DND-41 (cell line): ENCODE measurements at regions not wholly inside any gene's neighbourhood (a gene's known extent, or its start where the extent isn't known, plus 50 kb on each side); places are given as distances from the start of the nearest gene placed in this dataset.

ENCODE experiments used
- ATAC-seq: fragments of 200-7000 bp; cut with Tn5 transposase; 3 replicates; pipeline ENCODE4 v1.9.1; 2021; ENCODE audit warnings: low read depth; ENCODE audit not compliant: insufficient read depth
- DNase-seq: peaks from one replicate; pipeline ENCODE4 v3.0.0-alpha.2; 2020
- H2AFZ ChIP-seq: 2 replicates; pipeline ENCODE4 v1.6.0; 2012; ENCODE audit warnings: low read depth, low read length
- H3K27ac ChIP-seq: 2 replicates; pipeline ENCODE4 v1.5.1; 2012; ENCODE audit warnings: low read length, inconsistent platforms
- H3K27me3 ChIP-seq: fragments of 200-600 bp; sonication (generic); 2 replicates; pipeline ENCODE4 v1.6.0; 2012; ENCODE audit warnings: low read length, mild to moderate bottlenecking, inconsistent platforms; ENCODE audit not compliant: insufficient read depth, poor library complexity
- H3K36me3 ChIP-seq: 2 replicates; pipeline ENCODE4 v1.5.1; 2012; ENCODE audit warnings: low read length, inconsistent platforms; ENCODE audit not compliant: insufficient read depth
- H3K4me1 ChIP-seq: 2 replicates; pipeline ENCODE4 v1.5.1; 2012; ENCODE audit warnings: mild to moderate bottlenecking, low read length; ENCODE audit not compliant: insufficient read depth
- H3K4me2 ChIP-seq: 2 replicates; pipeline ENCODE4 v1.6.0; 2012; ENCODE audit warnings: mild to moderate bottlenecking, moderate library complexity, low read length, inconsistent platforms; ENCODE audit not compliant: insufficient read depth
- H3K4me3 ChIP-seq, 2 experiments: fragments of 200-600 bp in 1 of 2; shearing (Covaris generic) in 1 of 2; 2 replicates each; pipeline ENCODE4 v1.5.1; 2012 to 2016; ENCODE audit warnings: inconsistent platforms in 2 of 2, low read length in 2 of 2, mild to moderate bottlenecking in 2 of 2, low read depth in 1 of 2, moderate library complexity in 1 of 2
- H3K79me2 ChIP-seq: 2 replicates; pipeline ENCODE4 v1.6.0; 2012; ENCODE audit warnings: low read length, inconsistent platforms; ENCODE audit not compliant: insufficient read depth
- H3K9ac ChIP-seq: 2 replicates; pipeline ENCODE4 v1.6.0; 2012; ENCODE audit warnings: low read depth, mild to moderate bottlenecking, inconsistent platforms, low read length, moderate library complexity
- H3K9me3 ChIP-seq: 2 replicates; pipeline ENCODE4 v1.5.1; 2012; ENCODE audit warnings: low read length, moderate library complexity, mild to moderate bottlenecking, inconsistent platforms; ENCODE audit not compliant: insufficient read depth, severe bottlenecking
- H4K20me1 ChIP-seq: 2 replicates; pipeline ENCODE4 v1.6.0; 2012; ENCODE audit warnings: low read length; ENCODE audit not compliant: insufficient read depth
- CTCF ChIP-seq: IDR thresholded peaks from 2 replicates; pipeline ENCODE4 v1.5.1; 2012; ENCODE audit warnings: borderline replicate concordance, low read length, moderate library complexity, mild to moderate bottlenecking; ENCODE audit not compliant: poor library complexity, severe bottlenecking; ENCODE audit errors: extremely low read depth
- EZH2 ChIP-seq: IDR thresholded peaks from 3 replicates; pipeline ENCODE4 v1.6.1; 2012; ENCODE audit warnings: borderline replicate concordance, low read depth, mild to moderate bottlenecking, moderate library complexity, low read length, inconsistent platforms; ENCODE audit not compliant: severe bottlenecking

GRCh38 chr15:85860394-85861161, 65.9 kb upstream of the KLHL25 start:
- Histone ChIP-seq H3K4me1 (no peaks in the 10 kb centered on the region), H3K79me2 (no peaks in the 10 kb centered on the region), H3K9ac (no peak overlapping the region), H3K9me3 (no peaks in the 10 kb centered on the region), H3K27me3 (peaks cover 2% of the 10 kb centered on the region), H4K20me1 (no peaks in the 10 kb centered on the region), H3K4me3 (no peak overlapping the region), H2AFZ (no peak overlapping the region), H3K27ac (no peak overlapping the region), H3K4me2 (no peak overlapping the region), H3K36me3 (no peaks in the 10 kb centered on the region)
- TF ChIP-seq CTCF (no peak), EZH2 (no peak)
- ATAC-seq (no peak), DNase-seq (no peak)

- no peaks in the 10 kb centered on the region for H3K27me3 ChIP-seq
- H3K9me3 ChIP-seq: no peaks in the 10 kb centered on the region
- H3K4me3 ChIP-seq: no peak overlapping the region
- ATAC-seq (0 out of 3 replicates have a peak, but pooled peaks have one; percentile 60), DNase-seq (peak; percentile 31)
- H3K79me2 ChIP-seq: no peaks in the 10 kb centered on the region
- no peaks in the 10 kb centered on the region for H3K4me1 ChIP-seq
- H3K4me2 ChIP-seq: no peak overlapping the region
- H2AFZ ChIP-seq: no peak overlapping the region
- H3K9ac ChIP-seq: no peak overlapping the region
- H3K36me3 ChIP-seq: no peaks in the 10 kb centered on the region
- H3K27ac ChIP-seq: no peak overlapping the region
- TF ChIP-seq CTCF (peak; percentile 80), EZH2 (no peak)
- H4K20me1 ChIP-seq: no peaks in the 10 kb centered on the region
These were observed 70.5 kb upstream of the KLHL25 start for GRCh38 chr15:85865070-85865684.

GRCh38 chr15:85867250-85867649, 72.5 kb upstream of the KLHL25 start:
- no peak for ATAC-seq
- no peak for DNase-seq
- H3K4me3 ChIP-seq: no peak overlapping the region
- no peak overlapping the region for H3K4me2 ChIP-seq
- H2AFZ ChIP-seq: no peak overlapping the region
- TF ChIP-seq CTCF (no peak), EZH2 (no peak)
- no peaks in the 10 kb centered on the region for H3K9me3 ChIP-seq
- H3K4me1 ChIP-seq: no peaks in the 10 kb centered on the region
- no peaks in the 10 kb centered on the region for H3K79me2 ChIP-seq
- H4K20me1 ChIP-seq: no peaks in the 10 kb centered on the region
- no peak overlapping the region for H3K9ac ChIP-seq
- H3K27ac ChIP-seq: no peak overlapping the region
- no peaks in the 10 kb centered on the region for H3K36me3 ChIP-seq
- H3K27me3 ChIP-seq: no peaks in the 10 kb centered on the region
